ENCODE measurements at regions not wholly inside any gene's neighbourhood (a gene's known extent, or its start where the extent isn't known, plus 50 kb on each side); places are given as distances from the start of the nearest gene placed in this dataset.

DNA sequence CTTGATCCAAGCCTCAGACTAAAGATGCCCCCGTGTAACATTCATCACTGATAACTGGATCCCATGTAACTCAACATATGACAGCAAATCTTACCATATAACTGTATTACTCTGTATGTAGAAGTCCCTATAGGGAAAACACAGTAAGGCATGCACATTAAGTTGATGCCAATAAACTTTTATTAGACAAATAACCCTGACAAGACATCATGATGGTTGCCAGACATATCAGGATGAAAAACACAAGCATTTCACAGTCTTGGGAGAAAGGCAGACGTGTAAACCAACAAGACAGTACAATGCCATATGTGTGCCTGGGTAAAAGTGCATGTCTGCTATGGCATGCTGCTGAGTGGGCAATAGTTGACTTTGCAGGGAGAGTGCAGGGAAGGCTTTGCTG lies 142.2 kb downstream of the HERPUD2 start:
- no peak for DNase-seq (ENCODE audit: low read depth, low spot score)
- dilution Hi-C loops (cut with MboI; ENCODE audit: extremely low pct_ligation_motif_present, low sequenced_read_pairs): no loop called here
- Histone ChIP-seq H3K36me3 (ENCODE audit: control insufficient read depth in 2 of 2, extremely low read depth in 1 of 2, insufficient read depth in 2 of 2, low read length in 2 of 2) (no peaks in the 10 kb centered on the region), H3K79me2 (ENCODE audit: control insufficient read depth, insufficient read depth, low read length) (no peaks in the 10 kb centered on the region), H3K4me3 (replicated peaks in 1 of 3; ENCODE audit: insufficient read depth in 1 of 3, low read depth in 1 of 3, low read length in 3 of 3) (no peak overlapping the region), H3K9ac (replicated peaks; ENCODE audit: extremely low read depth, insufficient read depth, low read length) (no peak overlapping the region), H3K9me1 (replicated peaks; ENCODE audit: control insufficient read depth, extremely low read depth, insufficient read depth, low read length) (no peaks in the 10 kb centered on the region), H3K27ac (ENCODE audit: insufficient read depth, low read depth, low read length) (no peak overlapping the region), H4K20me1 (replicated peaks; ENCODE audit: control insufficient read depth, extremely low read depth, insufficient read depth, low read length) (no peaks in the 10 kb centered on the region), H3K27me3 (ENCODE audit: control insufficient read depth in 2 of 2, insufficient read depth in 2 of 2, low read length in 2 of 2) (peaks cover 4 to 5% of the 10 kb centered on the region in 2 experiments), H3K9me3 (replicated peaks; ENCODE audit: control insufficient read depth, insufficient read depth, low read length) (no peaks in the 10 kb centered on the region), H3K4me2 (ENCODE audit: insufficient read depth, low read length) (no peak overlapping the region), H2AFZ (ENCODE audit: low read depth, low read length) (no peak overlapping the region), H3K4me1 (ENCODE audit: control insufficient read depth, extremely low read depth, insufficient read depth, low read length) (no peaks in the 10 kb centered on the region)
- intact Hi-C loops (cut with micrococcal nuclease): no loop called here
- FAIRE-seq: no peak
- POLR2A ChIA-PET: no interaction called here
- TF ChIP-seq, protein P1, sequence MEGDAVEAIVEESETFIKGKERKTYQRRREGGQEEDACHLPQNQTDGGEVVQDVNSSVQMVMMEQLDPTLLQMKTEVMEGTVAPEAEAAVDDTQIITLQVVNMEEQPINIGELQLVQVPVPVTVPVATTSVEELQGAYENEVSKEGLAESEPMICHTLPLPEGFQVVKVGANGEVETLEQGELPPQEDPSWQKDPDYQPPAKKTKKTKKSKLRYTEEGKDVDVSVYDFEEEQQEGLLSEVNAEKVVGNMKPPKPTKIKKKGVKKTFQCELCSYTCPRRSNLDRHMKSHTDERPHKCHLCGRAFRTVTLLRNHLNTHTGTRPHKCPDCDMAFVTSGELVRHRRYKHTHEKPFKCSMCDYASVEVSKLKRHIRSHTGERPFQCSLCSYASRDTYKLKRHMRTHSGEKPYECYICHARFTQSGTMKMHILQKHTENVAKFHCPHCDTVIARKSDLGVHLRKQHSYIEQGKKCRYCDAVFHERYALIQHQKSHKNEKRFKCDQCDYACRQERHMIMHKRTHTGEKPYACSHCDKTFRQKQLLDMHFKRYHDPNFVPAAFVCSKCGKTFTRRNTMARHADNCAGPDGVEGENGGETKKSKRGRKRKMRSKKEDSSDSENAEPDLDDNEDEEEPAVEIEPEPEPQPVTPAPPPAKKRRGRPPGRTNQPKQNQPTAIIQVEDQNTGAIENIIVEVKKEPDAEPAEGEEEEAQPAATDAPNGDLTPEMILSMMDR (IDR thresholded peaks at IDR 0.05; ENCODE audit: extremely low read depth in 1 of 2, insufficient read depth in 1 of 2, low read depth in 1 of 2, low read length in 2 of 2): no peak
- TF ChIP-seq FOS (IDR thresholded peaks at IDR 0.05; ENCODE audit: borderline replicate concordance, insufficient read depth, low read length) (no peak), MYC (IDR thresholded peaks at IDR 0.05; ENCODE audit: low read depth, low read length) (no peak), JUN (IDR thresholded peaks at IDR 0.05; ENCODE audit: borderline replicate concordance, insufficient read depth, insufficient read length, low read depth) (no peak), EZH2 (IDR thresholded peaks at IDR 0.05; ENCODE audit: borderline replicate concordance, low read depth, low read length, severe bottlenecking) (no peak), POLR2A (IDR thresholded peaks at IDR 0.05; ENCODE audit: low read depth, low read length) (no peak), GATA2 (IDR thresholded peaks at IDR 0.05; ENCODE audit: insufficient read depth, insufficient read length, low read depth, low read length) (no peak), POLR2AphosphoS5 (IDR thresholded peaks at IDR 0.05; ENCODE audit: insufficient read depth, low read depth, low read length) (no peak)
- TF ChIP-seq, protein P2, sequence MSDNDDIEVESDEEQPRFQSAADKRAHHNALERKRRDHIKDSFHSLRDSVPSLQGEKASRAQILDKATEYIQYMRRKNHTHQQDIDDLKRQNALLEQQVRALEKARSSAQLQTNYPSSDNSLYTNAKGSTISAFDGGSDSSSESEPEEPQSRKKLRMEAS (IDR thresholded peaks at IDR 0.05; ENCODE audit: insufficient read depth, insufficient read length): no peak
- no TSS peak for BruUV-seq (replicated peaks)
- CTCF ChIA-PET: no interaction called here
